Activated naive CD4-positive, alpha-beta T cell treated with anti-CD3 and anti-CD28 coated beads, Interleukin-2, amount 10 ng/mL, durations not matched to agents 7 days and 5 days (primary cell): ENCODE measurements at regions not wholly inside any gene's neighbourhood (a gene's known extent, or its start where the extent isn't known, plus 50 kb on each side); places are given as distances from the start of the nearest gene placed in this dataset.

ENCODE experiments used
- CTCF ChIA-PET: fragments of 350-600 bp; sonication (Branson Sonifier 250); formaldehyde crosslinking; loops from one replicate; lab custom pipeline; 2021; ENCODE audit warnings: antibody characterized with exemption; lab: Charles Lee
- DNase-seq: peaks from one replicate; pipeline ENCODE4 v3.0.0-alpha.2; 2020
- H3K27ac Mint-ChIP-seq: one replicate; pipeline ENCODE4 v1.8.0; 2021; ENCODE audit warnings: mild to moderate bottlenecking, moderate library complexity, mixed read lengths
- H3K27me3 Mint-ChIP-seq: one replicate; pipeline ENCODE4 v1.8.0; 2021; ENCODE audit warnings: mild to moderate bottlenecking, mixed read lengths
- H3K36me3 Mint-ChIP-seq: one replicate; pipeline ENCODE4 v1.8.0; 2021; ENCODE audit warnings: mixed read lengths
- H3K4me1 Mint-ChIP-seq: one replicate; pipeline ENCODE4 v1.8.0; 2021; ENCODE audit warnings: mixed read lengths
- H3K4me3 Mint-ChIP-seq: one replicate; pipeline ENCODE4 v1.8.0; 2021; ENCODE audit warnings: mild to moderate bottlenecking, moderate library complexity, mixed read lengths
- H3K9me3 Mint-ChIP-seq: one replicate; pipeline ENCODE4 v1.8.0; 2021; ENCODE audit warnings: mixed read lengths

- H3K9me3 Mint-ChIP-seq = no peaks in the 10 kb centered on the region
- peaks cover 10% of the 10 kb centered on the region for H3K27me3 Mint-ChIP-seq
- H3K27ac Mint-ChIP-seq = no peak overlapping the region
- CTCF ChIA-PET = no interaction called here
- H3K36me3 Mint-ChIP-seq = no peaks in the 10 kb centered on the region
- no peak overlapping the region for H3K4me3 Mint-ChIP-seq
- no peaks in the 10 kb centered on the region for H3K4me1 Mint-ChIP-seq
- no peak for DNase-seq
Observed at GRCh38 chr17:13750816-13751793, 149.4 kb upstream of the HS3ST3A1 start.

- H3K36me3 Mint-ChIP-seq = no peaks in the 10 kb centered on the region
- no peaks in the 10 kb centered on the region for H3K4me1 Mint-ChIP-seq
- CTCF ChIA-PET = no interaction called here
- H3K27me3 Mint-ChIP-seq = peaks cover 10% of the 10 kb centered on the region
- no peak for DNase-seq
- H3K9me3 Mint-ChIP-seq = no peaks in the 10 kb centered on the region
- no peak overlapping the region for H3K4me3 Mint-ChIP-seq
- no peak overlapping the region for H3K27ac Mint-ChIP-seq
Observed at GRCh38 chr17:13753154-13753553, 151.4 kb upstream of the HS3ST3A1 start.

- H3K9me3 Mint-ChIP-seq = no peaks in the 10 kb centered on the region
- no peak overlapping the region for H3K27ac Mint-ChIP-seq
- CTCF ChIA-PET = no interaction called here
Observed at GRCh38 chr17:13753771-13754170, 152.0 kb upstream of the HS3ST3A1 start.

GRCh38 chr17:13755851-13756250 lies 154.1 kb upstream of the HS3ST3A1 start:
- peaks cover 4% of the 10 kb centered on the region for H3K27me3 Mint-ChIP-seq
- no peak overlapping the region for H3K27ac Mint-ChIP-seq

More at GRCh38 chr17:13753771-13754170, 152.0 kb upstream of the HS3ST3A1 start:
- no peaks in the 10 kb centered on the region for H3K36me3 Mint-ChIP-seq
- peaks cover 10% of the 10 kb centered on the region for H3K27me3 Mint-ChIP-seq
- H3K4me1 Mint-ChIP-seq = no peaks in the 10 kb centered on the region
- no peak overlapping the region for H3K4me3 Mint-ChIP-seq
- DNase-seq = no peak

GRCh38 chr17:13756763-13757162 lies 155.0 kb upstream of the HS3ST3A1 start:
- CTCF ChIA-PET = no interaction called here
- H3K9me3 Mint-ChIP-seq = no peaks in the 10 kb centered on the region

More at GRCh38 chr17:13755851-13756250, 154.1 kb upstream of the HS3ST3A1 start:
- CTCF ChIA-PET = no interaction called here
- no peak overlapping the region for H3K4me3 Mint-ChIP-seq
- no peaks in the 10 kb centered on the region for H3K4me1 Mint-ChIP-seq
- H3K9me3 Mint-ChIP-seq = no peaks in the 10 kb centered on the region
- H3K36me3 Mint-ChIP-seq = no peaks in the 10 kb centered on the region
- no peak for DNase-seq

GRCh38 chr17:13757871-13758270 lies 156.1 kb upstream of the HS3ST3A1 start:
- CTCF ChIA-PET = no interaction called here

More at GRCh38 chr17:13756763-13757162, 155.0 kb upstream of the HS3ST3A1 start:
- DNase-seq = no peak
- Mint-ChIP-seq H3K4me3 (no peak overlapping the region), H3K36me3 (no peaks in the 10 kb centered on the region), H3K27me3 (peaks cover 4% of the 10 kb centered on the region), H3K27ac (no peak overlapping the region), H3K4me1 (no peaks in the 10 kb centered on the region)

GRCh38 chr17:13759518-13760335 lies 158.0 kb upstream of the HS3ST3A1 start:
- H3K36me3 Mint-ChIP-seq = no peaks in the 10 kb centered on the region
- no peak overlapping the region for H3K4me3 Mint-ChIP-seq
- H3K4me1 Mint-ChIP-seq = no peaks in the 10 kb centered on the region
- CTCF ChIA-PET = no interaction called here
- no peak overlapping the region for H3K27ac Mint-ChIP-seq
- no peaks in the 10 kb centered on the region for H3K9me3 Mint-ChIP-seq
- DNase-seq = no peak
- H3K27me3 Mint-ChIP-seq = peaks cover 4% of the 10 kb centered on the region

More at GRCh38 chr17:13757871-13758270, 156.1 kb upstream of the HS3ST3A1 start:
- Mint-ChIP-seq H3K9me3 (no peaks in the 10 kb centered on the region), H3K4me1 (no peaks in the 10 kb centered on the region), H3K4me3 (no peak overlapping the region), H3K27me3 (peaks cover 4% of the 10 kb centered on the region), H3K36me3 (no peaks in the 10 kb centered on the region), H3K27ac (no peak overlapping the region)
- DNase-seq = no peak

GRCh38 chr17:13761038-13761603 lies 159.4 kb upstream of the HS3ST3A1 start:
- CTCF ChIA-PET = no interaction called here
- Mint-ChIP-seq H3K9me3 (no peaks in the 10 kb centered on the region), H3K27ac (no peak overlapping the region), H3K4me3 (no peak overlapping the region), H3K4me1 (no peaks in the 10 kb centered on the region), H3K36me3 (no peaks in the 10 kb centered on the region), H3K27me3 (peaks cover 3% of the 10 kb centered on the region)
- DNase-seq = no peak

GRCh38 chr17:13765701-13766100 lies 164.0 kb upstream of the HS3ST3A1 start:
- H3K4me1 Mint-ChIP-seq = no peaks in the 10 kb centered on the region
- DNase-seq = no peak
- no peak overlapping the region for H3K4me3 Mint-ChIP-seq
- peaks cover 3% of the 10 kb centered on the region for H3K27me3 Mint-ChIP-seq
- H3K9me3 Mint-ChIP-seq = peaks cover 16% of the 10 kb centered on the region
- H3K27ac Mint-ChIP-seq = no peak overlapping the region
- H3K36me3 Mint-ChIP-seq = no peaks in the 10 kb centered on the region
- CTCF ChIA-PET = no interaction called here

- no peak overlapping the region for H3K4me3 Mint-ChIP-seq
- no peak for DNase-seq
- peaks cover 21% of the 10 kb centered on the region for H3K9me3 Mint-ChIP-seq
- H3K36me3 Mint-ChIP-seq = no peaks in the 10 kb centered on the region
- H3K27me3 Mint-ChIP-seq = peaks cover 3% of the 10 kb centered on the region
- CTCF ChIA-PET = no interaction called here
- H3K4me1 Mint-ChIP-seq = no peaks in the 10 kb centered on the region
- no peak overlapping the region for H3K27ac Mint-ChIP-seq
Observed at GRCh38 chr17:13770702-13771101, 169.0 kb upstream of the HS3ST3A1 start.

GRCh38 chr17:13775450-13775849 lies 173.7 kb upstream of the HS3ST3A1 start:
- no peak for DNase-seq
- H3K36me3 Mint-ChIP-seq = no peaks in the 10 kb centered on the region
- no peak overlapping the region for H3K27ac Mint-ChIP-seq
- no peak overlapping the region for H3K4me3 Mint-ChIP-seq
- H3K9me3 Mint-ChIP-seq = peaks cover 11% of the 10 kb centered on the region
- no peaks in the 10 kb centered on the region for H3K4me1 Mint-ChIP-seq
- CTCF ChIA-PET = no interaction called here
- H3K27me3 Mint-ChIP-seq = no peaks in the 10 kb centered on the region

GRCh38 chr17:13776027-13776551 lies 174.4 kb upstream of the HS3ST3A1 start:
- Mint-ChIP-seq H3K27ac (no peak overlapping the region), H3K4me1 (no peaks in the 10 kb centered on the region), H3K27me3 (no peaks in the 10 kb centered on the region), H3K36me3 (no peaks in the 10 kb centered on the region), H3K9me3 (peaks cover 6% of the 10 kb centered on the region), H3K4me3 (no peak overlapping the region)
- CTCF ChIA-PET = no interaction called here
- DNase-seq = no peak

GRCh38 chr17:13777003-13777402 lies 175.3 kb upstream of the HS3ST3A1 start:
- Mint-ChIP-seq H3K27me3 (no peaks in the 10 kb centered on the region), H3K27ac (no peak overlapping the region), H3K9me3 (peaks cover 3% of the 10 kb centered on the region), H3K4me1 (no peaks in the 10 kb centered on the region), H3K36me3 (no peaks in the 10 kb centered on the region), H3K4me3 (no peak overlapping the region)
- DNase-seq = no peak
- CTCF ChIA-PET = no interaction called here
